ENCODE measurements at regions not wholly inside any gene's neighbourhood (a gene's known extent, or its start where the extent isn't known, plus 50 kb on each side); places are given as distances from the start of the nearest gene placed in this dataset.

DNA sequence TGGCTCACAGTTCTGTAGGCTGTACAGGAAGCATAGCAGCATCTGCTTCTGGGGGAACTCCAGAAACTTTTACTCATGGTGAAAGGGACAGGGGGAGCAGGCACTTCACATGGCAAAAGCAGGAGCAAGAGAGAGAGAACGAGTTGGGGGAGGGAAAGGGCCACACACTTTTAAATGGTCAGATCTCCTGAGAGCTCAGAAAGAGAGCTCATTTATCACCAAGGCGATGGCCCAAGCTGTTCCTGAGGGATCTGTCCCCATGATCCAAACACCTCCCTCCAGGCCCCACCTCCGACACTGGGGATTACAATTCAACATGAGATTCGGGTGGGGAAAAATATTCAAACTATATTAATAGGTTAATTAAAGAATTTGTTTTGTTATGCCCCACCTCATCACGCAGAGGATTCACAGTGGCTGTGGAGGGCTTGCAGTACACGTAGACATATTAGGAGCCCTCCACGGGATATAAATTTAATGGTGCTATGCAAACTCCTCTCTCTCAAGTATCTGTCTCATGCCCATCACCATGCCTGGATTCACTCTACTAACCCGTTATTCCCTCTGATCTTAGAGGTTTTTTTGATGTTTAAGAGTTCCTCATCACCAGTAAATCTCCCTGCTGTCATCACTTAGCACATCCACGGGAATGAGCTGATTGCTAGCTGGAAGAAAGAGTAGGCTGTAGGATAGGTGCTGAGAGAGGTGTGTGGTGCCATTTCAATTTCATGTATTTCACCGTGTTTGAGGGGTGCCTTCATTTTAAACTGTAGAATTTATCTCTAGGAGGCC is 84.5 kb upstream of the ARHGAP28 start:
- H3K9me3 ChIP-seq (ENCODE audit: control insufficient read depth, low read depth, low read length) = no peaks in the 10 kb centered on the region
- H3K27ac ChIP-seq (ENCODE audit: low read length) = no peak overlapping the region
- H3K36me3 ChIP-seq (ENCODE audit: control insufficient read depth, insufficient read depth, low read length) = no peaks in the 10 kb centered on the region
- no peaks in the 10 kb centered on the region for H3K27me3 ChIP-seq (ENCODE audit: control insufficient read depth, insufficient read depth, low read length)
- WGBS (ENCODE audit: insufficient coverage, low lambda C conversion rate) = 65% methylated on average over 5 of the region's 10 CpGs
- H3K4me1 ChIP-seq (ENCODE audit: control insufficient read depth, insufficient read depth, low read length) = no peaks in the 10 kb centered on the region
- H3K4me3 ChIP-seq (ENCODE audit: low read length) = no peak overlapping the region
- no peak for DNase-seq

DNA sequence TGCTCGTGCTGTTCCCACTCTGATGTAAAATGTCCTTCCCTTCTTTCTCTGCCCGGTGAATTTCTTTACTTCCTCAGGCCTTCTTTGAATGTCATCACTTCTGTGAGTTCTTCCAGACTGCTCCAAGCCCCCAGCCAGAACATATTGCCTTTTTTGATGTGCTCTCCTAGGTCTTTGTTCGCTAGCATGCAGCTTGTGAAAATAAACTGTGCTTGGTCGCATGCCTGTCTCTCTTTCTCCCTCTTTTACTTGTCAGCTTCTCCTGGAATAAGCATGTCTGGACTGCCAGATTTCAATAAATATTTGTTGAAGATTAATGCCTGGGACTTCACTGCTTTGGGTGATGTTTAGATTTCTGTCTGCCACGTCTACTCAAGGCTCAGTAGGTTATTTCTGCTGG is 82.7 kb upstream of the ARHGAP28 start:
- 42% methylated on average over 2 of the region's 5 CpGs for WGBS (ENCODE audit: insufficient coverage, low lambda C conversion rate)
- Histone ChIP-seq H3K27me3 (ENCODE audit: control insufficient read depth, insufficient read depth, low read length) (no peaks in the 10 kb centered on the region), H3K27ac (ENCODE audit: low read length) (no peak overlapping the region), H3K4me1 (ENCODE audit: control insufficient read depth, insufficient read depth, low read length) (no peaks in the 10 kb centered on the region), H3K4me3 (ENCODE audit: low read length) (no peak overlapping the region), H3K9me3 (ENCODE audit: control insufficient read depth, low read depth, low read length) (no peaks in the 10 kb centered on the region), H3K36me3 (ENCODE audit: control insufficient read depth, insufficient read depth, low read length) (no peaks in the 10 kb centered on the region)
- no peak for DNase-seq

DNA sequence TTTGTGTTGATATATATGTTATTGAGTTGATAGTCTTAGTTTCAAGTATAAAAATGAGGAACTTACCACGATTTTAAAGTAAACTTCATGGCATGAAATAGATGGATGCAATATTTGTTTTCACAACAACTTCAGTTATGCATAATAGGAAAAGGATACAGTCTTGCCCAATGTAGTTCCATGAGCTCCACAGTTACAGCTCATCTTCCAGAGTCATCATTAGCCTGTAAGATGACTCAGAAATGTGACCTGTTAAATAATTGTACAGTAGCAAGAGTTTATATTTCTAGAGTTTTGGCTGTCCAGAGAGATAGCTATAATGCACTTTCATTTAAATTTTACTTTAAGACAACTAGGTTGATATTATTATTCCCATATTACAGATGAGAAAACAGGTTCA is 80.9 kb upstream of the ARHGAP28 start:
- Histone ChIP-seq H3K27me3 (ENCODE audit: control insufficient read depth, insufficient read depth, low read length) (no peaks in the 10 kb centered on the region), H3K9me3 (ENCODE audit: control insufficient read depth, low read depth, low read length) (no peaks in the 10 kb centered on the region), H3K4me1 (ENCODE audit: control insufficient read depth, insufficient read depth, low read length) (no peaks in the 10 kb centered on the region), H3K36me3 (ENCODE audit: control insufficient read depth, insufficient read depth, low read length) (no peaks in the 10 kb centered on the region), H3K27ac (ENCODE audit: low read length) (no peak overlapping the region), H3K4me3 (ENCODE audit: low read length) (no peak overlapping the region)
- WGBS (ENCODE audit: insufficient coverage, low lambda C conversion rate) = 100% methylated on average over 1 of the region's 1 CpG
- no peak for DNase-seq

DNA sequence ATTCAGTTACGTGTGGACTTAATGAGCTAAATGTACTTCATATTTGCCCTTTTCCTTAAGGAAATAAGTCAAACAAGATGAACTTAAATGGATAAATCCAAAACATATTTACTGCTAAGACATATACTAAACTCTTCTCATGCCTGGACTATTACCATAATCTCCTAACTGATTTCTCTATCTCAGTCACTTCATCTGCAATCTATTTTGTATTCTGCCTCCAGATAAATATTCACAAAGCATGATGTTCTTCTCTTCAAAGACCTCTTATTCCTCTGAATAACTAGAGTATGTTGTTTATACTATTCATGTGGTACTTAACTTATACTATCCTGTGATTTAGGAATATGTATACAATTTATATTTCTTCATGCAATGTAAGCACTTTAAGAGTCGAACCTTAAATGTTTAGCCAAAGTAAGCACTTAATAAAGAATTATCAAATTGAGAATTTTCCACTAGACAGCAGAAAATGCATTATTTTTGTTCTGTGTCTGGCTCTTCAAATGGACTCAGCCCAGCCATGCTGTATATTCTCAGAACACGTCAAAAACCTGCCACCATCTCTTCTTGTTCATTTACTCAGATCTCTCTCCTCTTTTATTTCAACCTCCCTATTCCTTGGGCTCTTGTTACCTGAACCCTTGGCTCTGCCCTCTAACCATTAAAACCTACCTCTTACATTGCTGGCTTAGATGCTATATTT is 79.9 kb upstream of the ARHGAP28 start:
- H3K27me3 ChIP-seq (ENCODE audit: control insufficient read depth, insufficient read depth, low read length) = no peaks in the 10 kb centered on the region
- WGBS (ENCODE audit: insufficient coverage, low lambda C conversion rate) = 83% methylated on average over 2 of the region's 3 CpGs

DNA sequence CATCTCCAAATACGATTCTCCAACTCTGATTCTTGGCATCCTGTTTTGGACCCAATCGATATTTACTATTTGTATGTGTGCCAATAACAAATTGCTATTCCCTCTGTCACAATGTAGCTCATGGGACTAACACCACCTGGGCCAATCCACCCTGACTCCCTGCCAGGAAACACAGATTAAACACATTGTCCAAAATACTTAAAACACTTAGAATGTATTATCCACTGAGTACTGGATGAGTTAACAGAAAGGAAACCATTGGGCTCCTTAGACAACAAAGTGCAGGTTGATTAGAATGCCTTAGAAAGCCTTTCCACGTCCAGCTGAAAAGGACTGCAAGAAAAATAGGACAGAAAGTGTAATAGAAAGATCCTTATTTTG is 79.4 kb upstream of the ARHGAP28 start:
- no peak overlapping the region for H3K27ac ChIP-seq (ENCODE audit: low read length)
- H3K4me1 ChIP-seq (ENCODE audit: control insufficient read depth, insufficient read depth, low read length) = no peaks in the 10 kb centered on the region
- H3K27me3 ChIP-seq (ENCODE audit: control insufficient read depth, insufficient read depth, low read length) = no peaks in the 10 kb centered on the region
- no peak for DNase-seq
- no peak overlapping the region for H3K4me3 ChIP-seq (ENCODE audit: low read length)
- H3K9me3 ChIP-seq (ENCODE audit: control insufficient read depth, low read depth, low read length) = no peaks in the 10 kb centered on the region
- WGBS (ENCODE audit: insufficient coverage, low lambda C conversion rate) = no CpG with 5 or more reads among the region's 3 CpGs
- no peaks in the 10 kb centered on the region for H3K36me3 ChIP-seq (ENCODE audit: control insufficient read depth, insufficient read depth, low read length)

More for the DNA sequence above, 79.9 kb upstream of the ARHGAP28 start:
- Histone ChIP-seq H3K4me3 (ENCODE audit: low read length) (no peak overlapping the region), H3K36me3 (ENCODE audit: control insufficient read depth, insufficient read depth, low read length) (no peaks in the 10 kb centered on the region), H3K4me1 (ENCODE audit: control insufficient read depth, insufficient read depth, low read length) (no peaks in the 10 kb centered on the region), H3K9me3 (ENCODE audit: control insufficient read depth, low read depth, low read length) (no peaks in the 10 kb centered on the region), H3K27ac (ENCODE audit: low read length) (no peak overlapping the region)
- no peak for DNase-seq

DNA sequence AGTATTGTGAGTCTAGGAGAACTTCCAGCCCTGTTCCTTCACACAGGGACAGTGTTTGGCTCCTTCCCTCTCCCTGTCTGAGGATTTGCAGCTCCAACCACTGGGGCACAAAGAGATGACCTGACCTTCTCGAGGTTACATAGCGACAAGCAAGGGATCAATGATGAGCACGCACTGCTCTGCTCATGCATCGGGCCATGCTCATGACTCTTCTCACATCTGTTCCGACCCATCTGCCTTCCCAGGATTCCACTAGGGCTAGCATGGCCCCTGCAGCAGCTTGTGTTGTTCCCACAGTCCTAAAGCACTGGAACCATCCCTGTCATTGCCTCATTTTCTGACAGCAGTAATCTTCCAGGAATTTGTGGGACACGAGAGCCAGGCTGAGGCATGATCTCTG is 78.8 kb upstream of the ARHGAP28 start:
- no peaks in the 10 kb centered on the region for H3K9me3 ChIP-seq (ENCODE audit: control insufficient read depth, low read depth, low read length)
- WGBS (ENCODE audit: insufficient coverage, low lambda C conversion rate) = no CpG with 5 or more reads among the region's 6 CpGs

DNA sequence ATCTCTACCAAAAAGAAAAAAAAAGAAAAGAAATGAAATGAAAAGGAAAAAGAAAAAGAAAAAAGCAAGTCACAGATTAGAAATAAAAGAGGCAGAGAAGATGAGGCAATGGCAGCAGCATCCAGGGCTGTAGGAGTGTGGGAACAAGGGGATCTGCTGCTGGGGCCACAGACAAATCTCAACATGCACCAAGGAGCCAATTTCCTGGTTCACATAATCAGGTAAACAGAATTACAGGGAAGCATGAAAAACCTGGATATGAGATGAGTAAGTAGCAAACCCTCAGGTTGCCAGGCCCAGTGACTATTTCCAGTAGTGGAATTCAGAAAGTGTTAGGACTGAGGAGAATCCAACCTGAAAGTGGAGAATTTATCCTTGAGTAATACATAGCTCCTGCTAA is 77.4 kb upstream of the ARHGAP28 start:
- no peaks in the 10 kb centered on the region for H3K4me1 ChIP-seq (ENCODE audit: control insufficient read depth, insufficient read depth, low read length)
- H3K27me3 ChIP-seq (ENCODE audit: control insufficient read depth, insufficient read depth, low read length) = no peaks in the 10 kb centered on the region
- H3K9me3 ChIP-seq (ENCODE audit: control insufficient read depth, low read depth, low read length) = no peaks in the 10 kb centered on the region
- H3K27ac ChIP-seq (ENCODE audit: low read length) = no peak overlapping the region
- no peak for DNase-seq
- no peaks in the 10 kb centered on the region for H3K36me3 ChIP-seq (ENCODE audit: control insufficient read depth, insufficient read depth, low read length)
- no peak overlapping the region for H3K4me3 ChIP-seq (ENCODE audit: low read length)

More for the DNA sequence above, 78.8 kb upstream of the ARHGAP28 start:
- Histone ChIP-seq H3K27ac (ENCODE audit: low read length) (no peak overlapping the region), H3K4me1 (ENCODE audit: control insufficient read depth, insufficient read depth, low read length) (no peaks in the 10 kb centered on the region), H3K36me3 (ENCODE audit: control insufficient read depth, insufficient read depth, low read length) (no peaks in the 10 kb centered on the region), H3K27me3 (ENCODE audit: control insufficient read depth, insufficient read depth, low read length) (no peaks in the 10 kb centered on the region), H3K4me3 (ENCODE audit: low read length) (no peak overlapping the region)
- no peak for DNase-seq

DNA sequence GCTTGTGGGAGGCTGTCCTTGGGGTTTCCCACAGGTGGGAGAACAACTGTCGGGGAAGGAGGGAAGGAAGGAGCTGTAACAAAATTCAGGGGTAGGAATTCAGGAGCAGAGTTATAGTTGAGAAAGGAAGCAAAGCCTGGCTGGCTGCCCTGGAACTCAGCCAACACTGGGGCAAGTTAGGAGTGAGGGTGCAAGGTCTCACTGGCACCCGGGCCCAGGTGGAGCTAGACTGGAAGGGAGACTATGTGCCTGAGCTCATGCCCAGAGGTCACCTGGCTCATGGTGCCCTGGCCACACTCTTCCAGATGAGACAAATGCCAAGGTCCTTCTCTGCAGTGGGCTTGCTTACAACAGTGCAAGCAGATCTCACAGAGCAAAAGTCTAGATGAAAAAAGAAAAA is 75.6 kb upstream of the ARHGAP28 start:
- WGBS (ENCODE audit: insufficient coverage, low lambda C conversion rate) = 80% methylated on average over 1 of the region's 2 CpGs
- H3K4me3 ChIP-seq (ENCODE audit: low read length) = no peak overlapping the region
- no peaks in the 10 kb centered on the region for H3K9me3 ChIP-seq (ENCODE audit: control insufficient read depth, low read depth, low read length)
- H3K27ac ChIP-seq (ENCODE audit: low read length) = no peak overlapping the region
- H3K27me3 ChIP-seq (ENCODE audit: control insufficient read depth, insufficient read depth, low read length) = no peaks in the 10 kb centered on the region
- no peaks in the 10 kb centered on the region for H3K4me1 ChIP-seq (ENCODE audit: control insufficient read depth, insufficient read depth, low read length)
- DNase-seq = no peak
- no peaks in the 10 kb centered on the region for H3K36me3 ChIP-seq (ENCODE audit: control insufficient read depth, insufficient read depth, low read length)

DNA sequence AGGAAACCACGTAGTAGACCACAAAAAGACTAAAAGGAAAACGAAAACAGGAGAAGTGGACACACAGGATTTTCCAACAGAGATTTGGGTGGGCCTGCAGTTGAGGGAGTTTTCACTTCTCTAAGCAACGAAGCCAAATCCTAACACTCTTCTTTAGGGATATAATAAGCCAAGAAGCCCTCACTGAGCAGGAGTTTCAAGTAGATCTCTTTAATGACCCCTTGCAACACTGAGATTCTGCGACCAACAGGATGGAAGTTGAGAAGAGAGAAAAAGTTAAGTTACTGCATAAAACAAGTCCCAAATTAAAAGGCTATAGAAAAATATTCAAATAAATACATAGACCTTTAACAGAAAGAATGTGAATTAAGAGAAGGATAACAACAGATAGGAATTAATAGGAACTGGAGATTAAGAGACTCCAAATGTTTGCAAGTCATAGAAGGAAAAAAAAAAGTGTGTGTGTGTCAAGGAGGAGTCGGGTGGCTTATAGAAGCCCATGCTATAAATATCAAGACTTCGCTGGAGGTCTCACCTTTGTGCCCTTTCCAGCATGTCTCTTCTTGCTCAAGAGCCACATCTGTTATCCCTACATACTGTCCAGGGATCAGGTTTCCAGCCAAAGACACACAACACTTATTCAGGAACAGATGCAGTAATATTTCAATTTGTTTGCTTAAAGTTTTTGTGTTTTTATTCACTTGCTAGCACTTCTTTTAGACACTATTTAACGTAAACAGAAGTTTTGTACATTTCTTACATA is 69.4 kb upstream of the ARHGAP28 start:
- Histone ChIP-seq H3K27ac (ENCODE audit: low read length) (no peak overlapping the region), H3K9me3 (ENCODE audit: control insufficient read depth, low read depth, low read length) (no peaks in the 10 kb centered on the region), H3K4me3 (ENCODE audit: low read length) (no peak overlapping the region), H3K4me1 (ENCODE audit: control insufficient read depth, insufficient read depth, low read length) (no peaks in the 10 kb centered on the region), H3K27me3 (ENCODE audit: control insufficient read depth, insufficient read depth, low read length) (no peaks in the 10 kb centered on the region), H3K36me3 (ENCODE audit: control insufficient read depth, insufficient read depth, low read length) (no peaks in the 10 kb centered on the region)
- WGBS (ENCODE audit: insufficient coverage, low lambda C conversion rate) = 80% methylated on average over 2 of the region's 7 CpGs
- DNase-seq = no peak

DNA sequence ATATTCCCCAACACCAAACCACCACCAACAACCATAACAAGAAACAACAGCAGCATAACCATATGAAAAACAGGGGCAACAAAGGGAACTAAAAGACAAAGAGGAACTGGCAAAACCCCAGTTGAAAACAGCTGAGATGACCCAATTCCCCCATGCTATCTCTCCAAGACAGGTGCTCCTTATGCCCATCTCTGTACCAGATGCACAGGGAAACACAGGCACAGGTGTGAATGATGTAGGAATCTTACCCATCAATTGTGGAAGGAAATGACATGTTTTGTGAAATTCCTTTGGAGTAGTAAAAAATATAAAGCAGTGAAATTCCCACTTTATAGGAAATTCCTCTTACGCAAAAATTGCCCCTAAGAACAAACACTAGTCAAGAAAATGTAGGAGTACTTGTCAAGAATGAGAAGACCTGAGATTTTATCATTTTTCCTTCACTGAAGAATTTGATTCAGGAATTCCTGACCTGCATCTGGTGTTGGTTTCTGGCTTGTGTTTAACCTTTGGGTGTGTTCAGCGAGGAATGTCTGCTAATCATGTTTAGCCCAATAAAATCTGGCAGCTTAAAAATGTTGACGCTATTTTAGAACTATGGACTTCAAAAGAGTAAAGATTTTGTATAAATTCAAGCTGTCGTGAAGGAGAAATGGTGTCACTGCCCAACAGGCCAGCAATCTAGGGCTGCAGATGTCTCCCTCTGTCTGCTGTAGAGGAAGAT is 67.7 kb upstream of the ARHGAP28 start:
- WGBS (ENCODE audit: insufficient coverage, low lambda C conversion rate) = 50% methylated on average over 1 of the region's 4 CpGs
- H3K36me3 ChIP-seq (ENCODE audit: control insufficient read depth, insufficient read depth, low read length) = no peaks in the 10 kb centered on the region
- H3K27ac ChIP-seq (ENCODE audit: low read length) = no peak overlapping the region
- DNase-seq = no peak
- H3K27me3 ChIP-seq (ENCODE audit: control insufficient read depth, insufficient read depth, low read length) = no peaks in the 10 kb centered on the region
- H3K4me1 ChIP-seq (ENCODE audit: control insufficient read depth, insufficient read depth, low read length) = no peaks in the 10 kb centered on the region
- no peak overlapping the region for H3K4me3 ChIP-seq (ENCODE audit: low read length)
- no peaks in the 10 kb centered on the region for H3K9me3 ChIP-seq (ENCODE audit: control insufficient read depth, low read depth, low read length)

Measured in large intestine (tissue), 3 donors.